Adrenal gland (tissue), 9 donors: ENCODE measurements at regions not wholly inside any gene's neighbourhood (a gene's known extent, or its start where the extent isn't known, plus 50 kb on each side); places are given as distances from the start of the nearest gene placed in this dataset.

Experiments used
- DNase-seq, 7 donors: peaks; one replicate each; pipeline ENCODE4 v3.0.0-alpha.2; 2019 to 2020
- H3K27ac ChIP-seq, 5 donors: fragments of 200-600 bp; sonication (generic) in 4 of 5; 1 replicate in 3 of 5; 2 replicates in 2 of 5; pipeline versions ENCODE4 v1.5.1 to v1.8.0; 2016 to 2020; ENCODE audit warnings: mild to moderate bottlenecking in 1 of 5
- H3K27me3 ChIP-seq: fragments of 200-600 bp; 2 replicates; pipeline ENCODE4 v1.8.0; 2021
- H3K36me3 ChIP-seq, 2 donors: fragments of 200-600 bp; replicated peaks in 1 of 2; 1 replicate in 1 of 2; 2 replicates in 1 of 2; pipeline versions ENCODE4 v1.5.1 to v1.8.0; 2018 to 2022
- H3K4me1 ChIP-seq, 2 donors: fragments of 200-600 bp; replicated peaks in 1 of 2; 1 replicate in 1 of 2; 2 replicates in 1 of 2; pipeline versions ENCODE4 v1.5.1 to v1.8.0; 2018 to 2021
- H3K4me3 ChIP-seq, 4 donors: fragments of 200-600 bp; sonication (generic) in 3 of 4; one replicate each; pipeline ENCODE4 v1.5.1; 2016 to 2018
- H3K9me3 ChIP-seq, 3 donors: fragments of 200-600 bp; sonication (generic) in 1 of 3; replicated peaks in 1 of 3; 1 replicate in 2 of 3; 2 replicates in 1 of 3; pipeline versions ENCODE4 v1.5.1 to v1.8.0; 2016 to 2021
- CTCF ChIP-seq, 6 experiments: fragments of 450-650 bp in 4 of 6; fragments of 200-600 bp in 2 of 6; sonication (generic) in 1 of 6; IDR thresholded peaks; 1 replicate in 5 of 6; 2 replicates in 1 of 6; pipeline versions ENCODE4 v1.5.1 to v1.8.0; 2016 to 2021; ENCODE audit warnings: antibody characterized with exemption in 6 of 6, mild to moderate bottlenecking in 2 of 6, moderate library complexity in 1 of 6
- POLR2A ChIP-seq, 2 donors: fragments of 450-650 bp; IDR thresholded peaks; one replicate each; pipeline ENCODE4 v1.6.1; 2017; ENCODE audit warnings: antibody characterized with exemption in 2 of 2, mild to moderate bottlenecking in 2 of 2, moderate library complexity in 1 of 2
- WGBS, 4 donors: extraction: QIAGEN DNeasy Blood & Tissue Kit in 2 of 4; methylation state at CpG; one replicate each; pipeline versions ENCODE4 v1.1.5 to v1.1.7; 2013 to 2017; 5-methylcytosine and 5-hydroxymethylcytosine counted together
- intact Hi-C, 2 donors: fragments of 100-400 bp; cut with DNase I; formaldehyde crosslinking; loops; one replicate each; pipeline versions ENCODE4 v1.14.1 to v1.15.0; 2022 to 2023
- donor health status: healthy with polysubstance abuse.
- donor health status: Bipolar disorder and iron deficiency.
- donor health status: DM: yes; HTN: yes; CAD: no.
- donor health status: DM: no; HTN: no; CAD: no.
- donor health status: DM: no; HTN: no; CAD: no.

DNA sequence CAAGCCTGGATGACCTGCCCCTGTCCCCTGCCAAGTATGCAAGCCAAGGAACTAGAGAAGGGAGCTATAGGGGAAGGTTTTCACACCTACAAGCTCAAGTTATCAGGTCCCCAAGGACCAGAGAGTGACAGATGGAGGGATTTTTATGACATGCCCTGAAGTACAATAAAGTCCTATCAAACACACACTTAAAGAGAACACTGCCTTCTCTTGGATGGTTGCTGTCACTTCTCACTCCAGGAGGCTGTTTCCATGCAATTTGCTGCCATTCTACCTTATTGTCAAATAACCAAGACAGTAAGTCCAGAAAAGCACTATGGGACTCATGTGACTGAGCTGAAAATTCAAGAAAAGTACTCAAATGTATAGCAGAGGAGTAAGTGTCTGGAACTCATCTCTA is 76.6 kb upstream of the DDX18 start:
- DNase-seq: no peak
- no peaks in the 10 kb centered on the region for H3K9me3 ChIP-seq
- no peaks in the 10 kb centered on the region for H3K27me3 ChIP-seq
- H3K4me1 ChIP-seq: no peaks in the 10 kb centered on the region
- H3K4me3 ChIP-seq: no peak overlapping the region
- TF ChIP-seq POLR2A (IDR thresholded peaks at IDR 0.05): no peak
- no peak for TF ChIP-seq CTCF (IDR thresholded peaks at IDR 0.05)
- H3K36me3 ChIP-seq: no peaks in the 10 kb centered on the region
- H3K27ac ChIP-seq: no peak overlapping the region
- intact Hi-C loops: no loop called here

GRCh38 chr2:117738991-117739839 is 75.3 kb upstream of the DDX18 start:
- H3K4me1 ChIP-seq: no peaks in the 10 kb centered on the region
- TF ChIP-seq POLR2A (IDR thresholded peaks at IDR 0.05) (no peak), CTCF (IDR thresholded peaks at IDR 0.05) (no peak)
- no peaks in the 10 kb centered on the region for H3K27me3 ChIP-seq
- H3K36me3 ChIP-seq: no peaks in the 10 kb centered on the region
- DNase-seq: no peak
- no peak overlapping the region for H3K27ac ChIP-seq
- intact Hi-C loops: no loop called here
- no peaks in the 10 kb centered on the region for H3K9me3 ChIP-seq
- H3K4me3 ChIP-seq: no peak overlapping the region
- 69 to 74% (median 71%) methylated on average over 2 of the region's 2 CpGs for WGBS, 4 donors

DNA sequence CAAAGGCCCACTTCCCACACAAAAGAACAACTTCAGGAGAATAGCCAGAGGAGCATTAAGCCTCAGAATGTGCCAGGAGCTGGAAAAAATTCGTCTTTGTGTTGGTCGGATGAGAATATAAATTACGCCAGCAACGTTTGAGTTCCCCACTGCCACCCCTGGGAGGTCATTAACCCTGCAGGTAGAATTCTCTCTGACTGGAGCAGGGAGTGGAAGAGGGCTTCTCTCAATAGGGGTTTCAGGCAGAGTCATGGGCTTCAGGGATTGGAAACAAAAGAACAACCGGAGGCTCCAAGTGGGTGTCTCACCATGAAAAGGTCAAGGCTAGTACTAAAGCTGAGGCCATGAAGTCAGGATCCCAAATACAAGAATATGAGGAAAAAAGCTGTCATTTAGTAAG is 69.0 kb upstream of the DDX18 start:
- Histone ChIP-seq H3K36me3 (no peaks in the 10 kb centered on the region), H3K4me1 (no peaks in the 10 kb centered on the region), H3K9me3 (no peaks in the 10 kb centered on the region), H3K27me3 (no peaks in the 10 kb centered on the region), H3K27ac (no peak overlapping the region), H3K4me3 (no peak overlapping the region)
- 36 to 48% (median 42%) methylated on average over 5 of the region's 5 CpGs for WGBS, 4 donors
- TF ChIP-seq CTCF (IDR thresholded peaks at IDR 0.05): no peak
- no peak for TF ChIP-seq POLR2A (IDR thresholded peaks at IDR 0.05)
- no peak for DNase-seq
- intact Hi-C loops: no loop called here

DNA sequence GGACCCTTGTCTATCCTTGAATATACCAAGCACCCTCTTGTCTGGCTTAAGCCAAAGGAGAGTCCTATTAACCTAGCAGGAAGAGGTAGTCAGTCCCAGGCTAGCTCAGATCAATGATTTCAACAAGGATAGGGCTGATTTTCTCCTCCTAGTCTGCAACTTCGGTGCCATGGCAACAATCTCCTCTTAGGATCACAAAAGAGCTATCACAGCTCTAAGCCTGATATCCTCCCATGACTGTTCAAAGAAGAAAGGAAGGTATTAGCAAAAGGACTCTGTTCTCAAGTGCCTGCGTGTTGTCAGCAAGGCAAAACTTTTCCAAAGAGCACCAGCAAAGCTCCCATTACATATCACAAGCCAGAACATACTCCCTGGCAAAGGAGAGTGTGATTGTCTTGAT is 58.7 kb upstream of the DDX18 start:
- H3K36me3 ChIP-seq: no peaks in the 10 kb centered on the region
- no peaks in the 10 kb centered on the region for H3K27me3 ChIP-seq
- no peak for DNase-seq
- no peak overlapping the region for H3K4me3 ChIP-seq
- intact Hi-C loops: no loop called here
- H3K4me1 ChIP-seq: no peaks in the 10 kb centered on the region
- no peak overlapping the region for H3K27ac ChIP-seq
- whole genome bisulfite sequencing, 4 donors: 66 to 88% (median 78%) methylated on average over 2 of the region's 2 CpGs
- no peaks in the 10 kb centered on the region for H3K9me3 ChIP-seq
- TF ChIP-seq POLR2A (IDR thresholded peaks at IDR 0.05) (no peak), CTCF (IDR thresholded peaks at IDR 0.05) (no peak)
